ENCODE measurements at regions not wholly inside any gene's neighbourhood (a gene's known extent, or its start where the extent isn't known, plus 50 kb on each side); places are given as distances from the start of the nearest gene placed in this dataset.
A peak's percentile ranks its signal among the peaks of the same experiment; 100 is the strongest.

GRCh38 chr5:87010736-87011135 is 256.9 kb upstream of the RASA1 start:
- Histone ChIP-seq H3K4me3 (no peak overlapping the region), H3K27ac (no peak overlapping the region), H3K4me1 (peaks cover 0 to 6% (median 0%) of the 10 kb centered on the region in 9 donors), H3K36me3 (no peaks in the 10 kb centered on the region), H3K27me3 (peaks cover 0 to 3% (median 0%) of the 10 kb centered on the region in 7 donors), H3K9me3 (no peaks in the 10 kb centered on the region)
- no peak for TF ChIP-seq CTCF (IDR thresholded peaks at IDR 0.05)
- ATAC-seq (no peak), DNase-seq (no peak)
- intact Hi-C loops (cut with DNase I): loop anchor here in 5 of 10 donors (5.0 to 10.0 kb wide), 3 partner anchors 38 to 128 kb away; no protein-coding TSS in a partner anchor
- 46 to 72% methylated on average over 3 of the region's 3 CpGs for WGBS, 2 donors

GRCh38 chr5:87015901-87016300 is 251.8 kb upstream of the RASA1 start:
- DNase-seq (no peak), ATAC-seq (no peak)
- whole genome bisulfite sequencing, 2 donors: 42 to 70% methylated on average over 1 of the region's 1 CpG
- Histone ChIP-seq H3K36me3 (no peaks in the 10 kb centered on the region), H3K27ac (peak overlapping the region in 1 of 10 donors; percentile 77), H3K9me3 (no peaks in the 10 kb centered on the region), H3K27me3 (no peaks in the 10 kb centered on the region), H3K4me1 (peaks cover 0 to 28% (median 11%) of the 10 kb centered on the region in 9 donors), H3K4me3 (no peak overlapping the region)
- TF ChIP-seq CTCF (IDR thresholded peaks at IDR 0.05): no peak
- intact Hi-C loops (cut with DNase I): loop anchor here in 2 of 10 donors (10.0 kb wide), 1 partner anchor 131 kb away; no protein-coding TSS in a partner anchor

GRCh38 chr5:87020099-87020934 is 247.4 kb upstream of the RASA1 start:
- TF ChIP-seq CTCF (IDR thresholded peaks at IDR 0.05): no peak
- Histone ChIP-seq H3K9me3 (peaks cover 0 to 7% (median 0%) of the 10 kb centered on the region in 11 donors), H3K27ac (peak overlapping the region in 6 of 10 donors; percentile 23 to 71 (median 48)), H3K4me1 (peaks cover 0 to 28% (median 11%) of the 10 kb centered on the region in 9 donors), H3K4me3 (peak overlapping the region in 3 of 10 donors; percentile 1 to 17 (median 3)), H3K36me3 (no peaks in the 10 kb centered on the region), H3K27me3 (no peaks in the 10 kb centered on the region)
- intact Hi-C loops (cut with DNase I): no loop called here
- ATAC-seq (peak; percentile 62 to 89 (median 85)), DNase-seq (peak; percentile 12 to 53)
- 20 to 22% methylated on average over 4 of the region's 4 CpGs for WGBS, 2 donors

- 52 to 69% methylated on average over 6 of the region's 6 CpGs for WGBS, 2 donors
- ATAC-seq (no peak), DNase-seq (no peak)
- peaks cover 0 to 7% (median 0%) of the 10 kb centered on the region in 11 donors for H3K9me3 ChIP-seq
- no peaks in the 10 kb centered on the region for H3K27me3 ChIP-seq
- TF ChIP-seq CTCF (IDR thresholded peaks at IDR 0.05): no peak
- intact Hi-C loops (cut with DNase I): no loop called here
- no peak overlapping the region for H3K4me3 ChIP-seq
- H3K27ac ChIP-seq: no peak overlapping the region
- H3K4me1 ChIP-seq: peaks cover 0 to 15% (median 11%) of the 10 kb centered on the region in 9 donors
- H3K36me3 ChIP-seq: no peaks in the 10 kb centered on the region
Observed at GRCh38 chr5:87022415-87022814, 245.3 kb upstream of the RASA1 start.

Measured in heart right ventricle (tissue), 16 donors.